LNCaP clone FGC (cell line): ENCODE measurements at regions not wholly inside any gene's neighbourhood (a gene's known extent, or its start where the extent isn't known, plus 50 kb on each side); places are given as distances from the start of the nearest gene placed in this dataset.
"Not testable (repeated sequence)": the region's sequence is repeated elsewhere in the genome, so short reads cannot be mapped to it uniquely, and the experiment has no call there.

Source experiments
- DNase-seq: peaks from one replicate; pipeline ENCODE4 v3.0.0-alpha.2; 2011; ENCODE audit warnings: low read depth
- H3K4me3 ChIP-seq: 2 replicates; pipeline ENCODE4 v1.5.1; 2011; ENCODE audit warnings: mild to moderate bottlenecking, low read depth, low read length, control low read depth
- CTCF ChIP-seq: IDR thresholded peaks from 2 replicates; pipeline ENCODE4 v1.5.1; 2012; ENCODE audit warnings: mild to moderate bottlenecking; ENCODE audit not compliant: control insufficient read depth, insufficient read depth; ENCODE audit errors: extremely low read depth

DNA sequence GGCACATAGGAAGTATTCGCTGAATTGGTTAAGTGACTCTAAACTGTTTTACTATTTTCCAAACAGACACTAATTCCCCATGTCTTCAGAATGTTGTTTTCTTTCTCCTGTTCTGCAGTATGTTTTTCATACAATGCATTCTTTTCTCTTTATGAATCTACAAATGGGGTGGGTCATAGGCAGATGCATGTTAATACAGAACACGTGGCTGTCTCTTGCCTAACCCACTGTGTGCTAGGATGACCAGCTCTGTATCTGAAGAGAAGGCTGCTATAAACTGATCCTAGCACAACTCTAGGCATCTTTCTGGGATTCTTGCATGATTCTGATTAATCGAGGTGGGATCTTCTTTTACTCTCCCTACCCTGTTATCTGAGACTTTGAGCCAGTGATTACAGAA, 826.0 kb downstream of the PLCL1 start:
- TF ChIP-seq CTCF = no peak
- H3K4me3 ChIP-seq = no peak overlapping the region
- DNase-seq = no peak

DNA sequence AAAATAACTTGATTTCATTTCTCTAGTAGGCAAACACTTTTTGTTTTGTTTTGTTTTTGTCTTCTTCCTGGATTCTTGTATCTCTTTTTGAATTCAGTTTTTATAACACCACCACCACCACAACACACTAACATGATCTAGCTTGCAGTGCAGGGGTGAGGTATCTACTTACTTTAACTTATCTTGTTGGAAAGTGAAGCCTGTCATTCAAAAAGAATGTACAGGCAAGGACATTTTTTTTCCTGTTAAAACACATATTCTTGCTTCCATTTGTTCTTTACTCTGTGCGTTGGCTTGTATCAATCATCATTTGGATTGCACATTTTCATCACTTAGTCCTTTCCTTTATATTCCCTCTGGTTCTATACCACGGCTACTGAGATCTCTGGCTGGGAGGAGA, 824.2 kb downstream of the PLCL1 start:
- H3K4me3 ChIP-seq = no peak overlapping the region
- TF ChIP-seq CTCF = no peak
- DNase-seq = no peak

DNA sequence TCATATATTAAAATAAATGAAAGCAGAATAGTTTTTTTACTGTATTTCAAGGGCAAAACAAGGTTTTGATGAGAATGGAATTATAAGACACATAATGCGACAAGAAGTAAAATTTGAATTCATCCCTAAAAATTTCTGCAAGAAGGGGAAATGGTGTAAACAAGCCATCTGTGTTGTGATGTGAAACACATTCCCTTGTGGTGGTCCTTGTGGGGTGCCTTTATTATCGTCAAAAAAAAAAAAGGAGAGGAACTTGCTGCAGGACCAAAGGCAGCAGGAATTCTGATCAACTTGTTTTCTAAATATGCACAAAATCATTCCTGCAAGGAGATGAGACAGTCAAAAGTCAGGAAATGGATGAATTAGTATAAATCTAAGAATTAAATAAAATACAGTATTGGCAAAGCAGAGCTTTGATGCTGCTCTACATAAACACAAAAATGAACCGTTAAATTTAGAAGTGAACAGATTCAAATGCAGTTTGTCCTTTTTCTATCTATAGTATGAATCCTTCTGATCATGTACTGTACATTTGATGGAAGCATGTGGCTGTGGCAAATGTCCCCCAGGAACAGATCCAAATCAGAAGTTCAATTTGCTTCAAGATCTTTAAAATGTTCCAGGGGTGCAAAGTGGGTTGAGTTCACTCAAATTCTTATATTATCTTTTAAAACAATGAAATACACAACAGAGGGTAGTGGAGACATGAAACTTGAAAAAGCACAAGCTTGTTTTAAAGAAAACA, 818.8 kb downstream of the PLCL1 start:
- DNase-seq = no peak
- no peak overlapping the region for H3K4me3 ChIP-seq
- no peak for TF ChIP-seq CTCF

DNA sequence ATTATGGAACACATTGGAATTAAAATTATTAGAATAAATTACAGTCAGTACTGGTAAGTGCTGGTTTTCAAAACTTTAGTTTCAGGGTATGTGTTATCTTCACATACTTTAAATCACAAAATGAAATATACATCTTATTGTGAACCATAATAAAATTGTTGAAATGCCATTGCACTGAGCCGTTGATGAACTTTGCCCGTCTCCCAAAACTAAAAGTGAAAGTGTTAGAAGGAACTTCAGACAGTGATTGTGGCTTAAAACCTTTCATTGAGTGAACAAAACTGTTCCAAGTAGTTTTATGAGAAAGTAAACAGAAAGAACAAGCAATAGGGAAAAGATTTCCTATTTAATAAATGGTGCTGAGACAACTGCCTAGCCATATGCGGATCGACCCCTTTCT, 811.6 kb downstream of the PLCL1 start:
- no peak overlapping the region for H3K4me3 ChIP-seq
- no peak for DNase-seq
- TF ChIP-seq CTCF = no peak

GRCh38 chr2:198611201-198611600, 806.8 kb downstream of the PLCL1 start:
- no peak for DNase-seq

GRCh38 chr2:198604599-198604998, 800.2 kb downstream of the PLCL1 start:
- no peak for DNase-seq
- no peak overlapping the region for H3K4me3 ChIP-seq
- no peak for TF ChIP-seq CTCF

More at GRCh38 chr2:198611201-198611600, 806.8 kb downstream of the PLCL1 start:
- no peak overlapping the region for H3K4me3 ChIP-seq
- no peak for TF ChIP-seq CTCF

DNA sequence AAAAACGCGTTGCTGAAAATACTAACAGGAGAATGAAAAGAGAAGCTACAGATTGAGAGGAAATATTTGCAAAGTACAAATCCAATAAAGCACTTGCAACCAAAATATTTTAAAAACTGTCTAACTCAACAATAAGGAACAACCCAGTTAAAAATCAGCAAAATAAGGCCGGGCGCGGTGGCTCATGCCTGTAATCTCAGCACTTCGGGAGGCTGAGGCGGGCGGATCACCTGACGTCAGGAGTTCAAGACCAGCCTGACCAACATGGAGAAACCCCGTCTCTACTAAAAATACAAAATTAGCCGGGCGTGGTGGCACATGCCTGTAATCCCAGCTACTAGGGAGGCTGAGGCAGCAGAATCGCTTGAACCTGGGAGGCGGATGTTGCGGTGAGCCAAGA, 798.6 kb downstream of the PLCL1 start:
- H3K4me3 ChIP-seq, DNase-seq: not testable (repeated sequence)
